Activated naive CD4-positive, alpha-beta T cell treated with anti-CD3 and anti-CD28 coated beads, Interleukin-2, amount 10 ng/mL, durations not matched to agents 7 days and 5 days (primary cell): ENCODE measurements at regions not wholly inside any gene's neighbourhood (a gene's known extent, or its start where the extent isn't known, plus 50 kb on each side); places are given as distances from the start of the nearest gene placed in this dataset.
"Not testable (repeated sequence)": the region's sequence is repeated elsewhere in the genome, so short reads cannot be mapped to it uniquely, and the experiment has no call there.

Experiments used
- CTCF ChIA-PET: fragments of 350-600 bp; sonication (Branson Sonifier 250); formaldehyde crosslinking; loops from one replicate; lab custom pipeline; 2021; ENCODE audit warnings: antibody characterized with exemption; lab: Charles Lee
- DNase-seq: peaks from one replicate; pipeline ENCODE4 v3.0.0-alpha.2; 2020
- H3K27ac Mint-ChIP-seq: one replicate; pipeline ENCODE4 v1.8.0; 2021; ENCODE audit warnings: mild to moderate bottlenecking, moderate library complexity, mixed read lengths
- H3K27me3 Mint-ChIP-seq: one replicate; pipeline ENCODE4 v1.8.0; 2021; ENCODE audit warnings: mild to moderate bottlenecking, mixed read lengths
- H3K36me3 Mint-ChIP-seq: one replicate; pipeline ENCODE4 v1.8.0; 2021; ENCODE audit warnings: mixed read lengths
- H3K4me1 Mint-ChIP-seq: one replicate; pipeline ENCODE4 v1.8.0; 2021; ENCODE audit warnings: mixed read lengths
- H3K4me3 Mint-ChIP-seq: one replicate; pipeline ENCODE4 v1.8.0; 2021; ENCODE audit warnings: mild to moderate bottlenecking, moderate library complexity, mixed read lengths
- H3K9me3 Mint-ChIP-seq: one replicate; pipeline ENCODE4 v1.8.0; 2021; ENCODE audit warnings: mixed read lengths

DNA sequence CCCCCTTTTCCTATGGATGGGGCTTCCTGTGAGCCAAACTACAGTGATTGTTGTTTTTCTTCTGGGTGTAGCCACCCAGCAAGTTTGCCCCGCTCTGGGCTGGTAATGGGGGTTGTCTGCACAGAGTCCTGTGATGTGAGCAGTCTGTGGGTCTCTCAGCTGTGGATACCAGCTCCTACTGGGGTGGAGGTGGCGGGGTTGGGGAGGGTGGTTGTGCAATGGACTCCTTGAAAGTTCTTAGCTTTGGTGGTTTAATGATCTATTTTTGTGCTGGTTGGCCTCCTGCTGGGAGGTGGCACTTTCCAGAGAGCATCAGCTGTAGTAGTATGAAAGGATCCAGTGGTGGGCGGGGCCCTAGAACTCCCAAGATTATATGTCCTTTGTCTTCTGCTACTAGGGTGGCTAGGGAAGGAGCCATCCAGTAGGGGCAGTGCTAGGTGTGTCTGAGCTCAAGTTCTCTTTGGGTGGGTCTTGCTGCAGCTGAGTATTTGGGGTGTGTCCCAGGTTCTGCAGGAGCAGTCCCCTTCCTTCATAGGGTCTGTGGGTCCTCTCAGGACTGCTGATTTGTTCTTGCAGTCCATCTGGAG is 275.6 kb upstream of the PAPPA start:
- Mint-ChIP-seq H3K27ac (no peak overlapping the region), H3K27me3 (no peaks in the 10 kb centered on the region), H3K9me3 (peaks cover 3% of the 10 kb centered on the region), H3K4me1 (no peaks in the 10 kb centered on the region), H3K4me3 (no peak overlapping the region), H3K36me3 (no peaks in the 10 kb centered on the region)
- DNase-seq = no peak
- CTCF ChIA-PET = no interaction called here

DNA sequence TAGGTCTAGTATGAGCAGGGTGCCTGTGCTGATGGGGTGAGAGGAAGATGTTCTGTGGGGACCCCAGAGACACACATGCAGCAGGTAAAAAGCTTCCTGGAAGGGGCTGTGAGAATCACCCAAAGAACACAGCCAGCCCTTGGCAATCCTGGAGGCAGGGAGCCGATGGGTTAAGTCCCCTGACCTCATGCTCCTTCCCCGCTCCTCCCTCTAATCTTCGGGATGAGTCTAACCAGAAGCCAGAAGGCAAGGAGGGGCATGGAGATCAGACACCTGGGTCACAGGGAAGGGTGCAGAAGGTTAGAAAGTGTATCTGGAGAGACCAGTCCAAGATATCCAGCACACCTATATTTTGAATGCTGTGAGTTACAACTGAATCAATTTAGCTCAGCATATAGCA is 274.1 kb upstream of the PAPPA start:
- Mint-ChIP-seq H3K27ac (no peak overlapping the region), H3K27me3 (no peaks in the 10 kb centered on the region), H3K4me3 (no peak overlapping the region), H3K9me3 (peaks cover 3% of the 10 kb centered on the region), H3K4me1 (no peaks in the 10 kb centered on the region), H3K36me3 (no peaks in the 10 kb centered on the region)
- no peak for DNase-seq
- CTCF ChIA-PET = no interaction called here

DNA sequence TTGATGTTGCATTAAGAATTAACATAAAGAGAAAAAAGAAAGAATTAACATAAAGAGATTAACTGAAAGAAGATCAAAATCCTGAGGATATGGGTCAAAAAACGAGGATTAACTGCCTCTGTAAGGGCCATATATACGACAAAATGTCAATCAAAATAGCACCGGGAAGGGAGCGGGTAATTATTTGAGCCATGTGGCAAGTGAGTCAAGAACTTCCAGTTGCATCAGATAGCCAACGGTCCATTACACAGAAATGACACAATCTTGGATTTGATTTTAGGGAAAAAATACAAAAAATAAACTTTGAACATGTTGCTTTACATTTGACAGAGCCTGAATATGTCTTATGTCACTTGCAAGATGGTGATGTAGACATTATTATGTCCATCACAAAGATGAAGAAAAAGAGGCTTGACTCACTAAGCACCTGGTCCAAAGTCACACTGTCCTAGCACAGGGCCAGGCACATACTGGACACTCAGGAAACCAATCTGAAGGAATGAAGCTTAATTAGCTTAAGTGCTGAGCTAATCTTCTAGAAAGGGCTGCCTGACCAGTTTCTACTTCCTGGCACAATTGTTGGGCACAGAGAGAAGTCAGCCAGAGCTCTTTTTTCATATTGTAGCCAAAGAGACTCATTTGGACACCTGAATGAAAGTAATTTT is 273.2 kb upstream of the PAPPA start:
- DNase-seq = no peak
- Mint-ChIP-seq H3K4me1 (no peaks in the 10 kb centered on the region), H3K36me3 (no peaks in the 10 kb centered on the region), H3K4me3 (no peak overlapping the region), H3K27me3 (no peaks in the 10 kb centered on the region), H3K27ac (no peak overlapping the region), H3K9me3 (peaks cover 3% of the 10 kb centered on the region)
- CTCF ChIA-PET = no interaction called here

DNA sequence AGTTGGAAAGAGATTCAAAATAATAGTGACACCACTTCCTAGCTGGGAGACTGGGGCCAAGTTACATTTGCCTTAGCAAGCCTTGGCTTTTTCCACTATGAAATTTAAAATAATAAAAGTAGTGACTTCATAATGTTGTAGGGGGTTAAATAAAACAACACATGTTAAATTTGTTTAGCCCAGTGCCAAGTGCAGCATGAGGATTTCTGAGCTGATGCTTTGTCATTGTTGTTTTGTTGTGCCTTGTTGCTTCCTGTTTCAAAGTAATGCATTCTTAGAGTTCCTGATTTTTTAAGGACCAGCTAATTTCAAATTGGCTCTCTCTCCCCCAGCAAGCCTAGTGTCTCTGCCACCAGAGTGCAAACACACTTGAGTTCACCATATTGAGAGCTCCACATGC is 270.7 kb upstream of the PAPPA start:
- CTCF ChIA-PET = no interaction called here
- Mint-ChIP-seq H3K4me1 (no peaks in the 10 kb centered on the region), H3K4me3 (no peak overlapping the region), H3K27ac (no peak overlapping the region), H3K27me3 (no peaks in the 10 kb centered on the region), H3K36me3 (no peaks in the 10 kb centered on the region), H3K9me3 (peaks cover 3% of the 10 kb centered on the region)
- no peak for DNase-seq

DNA sequence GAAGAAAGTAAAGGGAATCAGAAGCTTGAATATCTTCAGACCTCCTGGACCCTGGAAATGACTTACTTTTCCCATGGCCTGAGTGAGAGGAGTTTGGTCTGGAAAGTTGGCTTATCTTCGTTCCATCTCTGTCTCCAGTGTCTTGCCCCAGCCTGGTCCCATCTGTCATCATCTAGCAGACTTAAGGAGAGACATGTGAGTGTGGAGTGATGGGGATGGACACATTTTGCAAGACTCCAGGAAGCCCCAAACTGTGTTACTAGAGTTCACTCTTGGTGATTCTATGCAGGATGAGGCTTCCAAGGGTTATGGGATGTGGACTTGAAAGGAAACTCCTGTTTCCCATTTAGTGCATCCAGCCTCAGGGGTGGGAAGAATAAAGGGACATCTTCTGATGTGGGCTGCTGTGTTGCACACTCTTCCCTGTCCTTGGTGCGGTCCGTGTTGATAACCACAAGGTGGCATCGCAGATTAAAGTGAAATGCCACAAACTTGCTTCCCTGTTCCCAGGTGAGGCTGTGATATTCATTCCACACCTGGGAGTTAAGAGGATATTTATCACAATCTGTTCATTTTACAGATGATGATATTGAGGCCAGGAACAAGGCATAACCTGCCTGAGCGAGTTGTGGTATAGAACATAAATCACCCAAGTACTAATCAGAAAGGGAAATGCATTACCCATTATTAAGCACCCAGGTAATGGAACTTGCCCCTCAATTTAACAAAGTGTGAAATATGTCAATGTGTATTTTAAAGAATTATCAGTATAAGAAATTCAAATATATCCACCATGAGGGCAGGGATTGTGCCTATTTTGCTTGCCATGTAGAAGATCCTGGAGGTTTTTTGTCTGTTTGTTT is 269.9 kb upstream of the PAPPA start:
- CTCF ChIA-PET = no interaction called here
- H3K4me1 Mint-ChIP-seq = no peaks in the 10 kb centered on the region
- peaks cover under 1% of the 10 kb centered on the region for H3K9me3 Mint-ChIP-seq
- H3K4me3 Mint-ChIP-seq = no peak overlapping the region
- no peak for DNase-seq
- H3K27ac Mint-ChIP-seq = no peak overlapping the region
- H3K27me3 Mint-ChIP-seq = no peaks in the 10 kb centered on the region
- no peaks in the 10 kb centered on the region for H3K36me3 Mint-ChIP-seq

GRCh38 chr9:115884846-115885245 is 268.7 kb upstream of the PAPPA start:
- Mint-ChIP-seq H3K36me3 (no peaks in the 10 kb centered on the region), H3K4me3 (no peak overlapping the region), H3K9me3 (no peaks in the 10 kb centered on the region), H3K27ac (no peak overlapping the region), H3K27me3 (no peaks in the 10 kb centered on the region), H3K4me1 (no peaks in the 10 kb centered on the region)
- DNase-seq = no peak
- CTCF ChIA-PET = no interaction called here

GRCh38 chr9:115888131-115888530 is 265.5 kb upstream of the PAPPA start:
- no peak for DNase-seq
- no peaks in the 10 kb centered on the region for H3K27me3 Mint-ChIP-seq
- no peaks in the 10 kb centered on the region for H3K9me3 Mint-ChIP-seq
- no peak overlapping the region for H3K27ac Mint-ChIP-seq
- H3K4me3 Mint-ChIP-seq = no peak overlapping the region
- no peaks in the 10 kb centered on the region for H3K36me3 Mint-ChIP-seq
- H3K4me1 Mint-ChIP-seq = no peaks in the 10 kb centered on the region
- CTCF ChIA-PET = no interaction called here

DNA sequence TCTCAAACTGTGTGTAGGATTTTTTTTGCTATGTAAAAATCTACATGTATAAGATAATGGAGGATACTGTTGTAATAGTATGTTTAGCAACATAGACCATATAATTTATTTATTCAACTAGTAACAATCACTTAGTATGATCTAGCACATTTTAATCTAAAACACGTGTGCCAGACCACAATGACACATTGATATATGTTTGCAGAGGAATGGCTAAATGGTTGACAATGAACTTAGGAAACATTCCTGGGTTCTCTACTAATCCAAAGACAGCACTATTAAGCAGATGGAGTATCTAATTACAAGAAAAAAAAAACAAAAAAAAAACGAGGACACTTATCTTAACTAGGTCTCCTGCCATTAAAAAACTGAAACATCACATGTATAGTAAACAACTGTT is 261.7 kb upstream of the PAPPA start:
- Mint-ChIP-seq H3K4me3 (no peak overlapping the region), H3K36me3 (no peaks in the 10 kb centered on the region), H3K9me3 (no peaks in the 10 kb centered on the region), H3K27ac (no peak overlapping the region), H3K4me1 (no peaks in the 10 kb centered on the region), H3K27me3 (no peaks in the 10 kb centered on the region)
- CTCF ChIA-PET = no interaction called here
- DNase-seq = no peak

DNA sequence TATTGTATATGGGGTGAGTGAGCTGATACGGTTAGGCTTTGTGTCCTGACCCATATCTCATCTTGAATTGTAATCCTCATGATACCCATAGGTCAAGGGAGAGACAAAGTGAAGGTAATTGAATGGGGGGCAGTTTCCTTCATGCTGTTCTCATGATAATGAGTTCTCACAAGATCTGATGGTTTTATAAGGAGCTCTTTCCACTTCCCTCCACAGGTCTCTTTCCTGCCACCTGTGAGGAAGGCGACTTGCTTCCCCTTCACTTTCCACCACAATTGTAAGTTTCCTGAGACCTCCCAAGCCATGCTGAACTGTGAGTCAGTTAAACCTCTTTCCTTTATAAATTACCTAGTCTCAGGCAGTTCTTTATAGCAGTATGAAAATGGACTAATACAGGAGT is 255.1 kb upstream of the PAPPA start:
- H3K36me3 Mint-ChIP-seq, H3K4me1 Mint-ChIP-seq, DNase-seq, H3K27me3 Mint-ChIP-seq, CTCF ChIA-PET, H3K4me3 Mint-ChIP-seq, H3K9me3 Mint-ChIP-seq, H3K27ac Mint-ChIP-seq: not testable (repeated sequence)

GRCh38 chr9:115900698-115901097 is 252.9 kb upstream of the PAPPA start:
- H3K9me3 Mint-ChIP-seq = no peaks in the 10 kb centered on the region
- CTCF ChIA-PET = no interaction called here
- no peaks in the 10 kb centered on the region for H3K36me3 Mint-ChIP-seq

DNA sequence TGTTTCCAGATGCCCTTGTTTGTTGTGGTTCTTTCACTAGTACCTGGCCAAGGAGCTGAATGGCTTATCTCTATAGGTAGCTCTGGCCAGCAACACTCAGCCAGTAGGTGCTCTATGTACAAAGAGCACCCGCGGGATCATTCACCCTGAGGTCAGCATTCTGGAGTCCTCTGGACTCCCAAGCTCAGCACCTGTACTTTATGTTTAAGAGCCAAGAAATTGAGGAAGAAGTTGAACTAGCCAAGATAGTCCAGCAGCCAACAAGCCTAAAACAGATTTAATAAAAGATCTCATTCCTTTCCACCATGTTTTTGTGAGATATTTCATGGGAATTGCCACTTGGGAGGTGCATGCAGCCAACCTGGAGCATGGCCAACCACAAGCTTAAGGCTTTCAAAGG is 242.6 kb upstream of the PAPPA start:
- Mint-ChIP-seq H3K27me3 (no peaks in the 10 kb centered on the region), H3K4me3 (no peak overlapping the region), H3K4me1 (no peaks in the 10 kb centered on the region), H3K27ac (no peak overlapping the region), H3K36me3 (no peaks in the 10 kb centered on the region), H3K9me3 (no peaks in the 10 kb centered on the region)
- CTCF ChIA-PET = no interaction called here
- no peak for DNase-seq

More at GRCh38 chr9:115900698-115901097, 252.9 kb upstream of the PAPPA start:
- DNase-seq = no peak
- no peaks in the 10 kb centered on the region for H3K4me1 Mint-ChIP-seq
- no peaks in the 10 kb centered on the region for H3K27me3 Mint-ChIP-seq
- H3K27ac Mint-ChIP-seq = no peak overlapping the region
- H3K4me3 Mint-ChIP-seq = no peak overlapping the region

DNA sequence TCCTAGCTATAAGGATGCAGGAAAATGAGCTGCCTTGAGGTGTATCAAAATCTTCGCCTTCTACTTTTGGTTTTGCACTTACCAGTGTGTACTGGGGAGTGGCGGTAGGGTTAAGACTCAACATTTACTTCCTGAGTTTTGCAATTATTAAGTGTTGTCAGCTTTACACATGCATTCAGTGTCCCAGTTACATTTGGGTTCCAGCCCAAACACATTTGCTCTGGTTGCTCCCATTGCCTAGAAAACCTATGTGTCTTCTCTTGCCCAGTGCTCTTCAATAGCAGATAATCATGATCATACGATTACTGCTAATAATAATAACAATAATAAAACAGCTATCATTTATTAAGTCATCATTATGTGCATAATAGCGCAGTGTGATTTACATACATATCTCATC is 241.5 kb upstream of the PAPPA start:
- H3K4me1 Mint-ChIP-seq = no peaks in the 10 kb centered on the region
- no peak overlapping the region for H3K4me3 Mint-ChIP-seq
- H3K27ac Mint-ChIP-seq = no peak overlapping the region
- DNase-seq = no peak
- H3K36me3 Mint-ChIP-seq = no peaks in the 10 kb centered on the region
- CTCF ChIA-PET = interaction anchor here (0.7 kb wide), 1 partner anchor 445 kb away, joined by 5 read pairs; no protein-coding TSS in a partner anchor
- no peaks in the 10 kb centered on the region for H3K27me3 Mint-ChIP-seq
- H3K9me3 Mint-ChIP-seq = peaks cover 2% of the 10 kb centered on the region

GRCh38 chr9:115913696-115914095 is 239.9 kb upstream of the PAPPA start:
- no peaks in the 10 kb centered on the region for H3K4me1 Mint-ChIP-seq
- CTCF ChIA-PET = no interaction called here
- H3K27ac Mint-ChIP-seq = no peak overlapping the region
- H3K36me3 Mint-ChIP-seq = no peaks in the 10 kb centered on the region
- H3K4me3 Mint-ChIP-seq = no peak overlapping the region
- H3K9me3 Mint-ChIP-seq = peaks cover 2% of the 10 kb centered on the region
- no peak for DNase-seq
- no peaks in the 10 kb centered on the region for H3K27me3 Mint-ChIP-seq

GRCh38 chr9:115914291-115914690 is 239.3 kb upstream of the PAPPA start:
- Mint-ChIP-seq H3K4me1 (no peaks in the 10 kb centered on the region), H3K4me3 (no peak overlapping the region), H3K9me3 (peaks cover 2% of the 10 kb centered on the region), H3K36me3 (no peaks in the 10 kb centered on the region), H3K27ac (no peak overlapping the region), H3K27me3 (no peaks in the 10 kb centered on the region)
- no peak for DNase-seq
- CTCF ChIA-PET = no interaction called here

DNA sequence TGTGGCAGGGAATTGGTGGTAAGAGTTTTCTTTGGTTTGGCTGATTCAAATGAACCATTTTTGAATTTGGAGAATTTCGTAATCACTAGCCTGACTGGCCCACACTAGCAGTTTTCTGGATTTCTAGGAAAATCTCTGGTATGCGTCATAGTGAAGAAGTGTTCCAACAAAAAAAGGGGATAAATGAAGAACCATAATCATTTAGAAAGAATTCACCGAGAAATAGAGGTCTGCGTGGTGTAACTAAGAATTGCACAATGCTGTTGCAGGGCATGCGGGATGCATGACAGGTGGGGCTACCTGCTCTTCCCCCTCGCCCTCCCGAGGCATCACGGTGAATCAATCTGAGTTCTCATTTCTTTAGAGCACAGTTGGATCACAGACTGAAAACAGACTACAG is 232.3 kb upstream of the PAPPA start:
- Mint-ChIP-seq H3K27ac (no peak overlapping the region), H3K4me1 (no peaks in the 10 kb centered on the region), H3K4me3 (no peak overlapping the region), H3K36me3 (no peaks in the 10 kb centered on the region), H3K9me3 (peaks cover 2% of the 10 kb centered on the region), H3K27me3 (no peaks in the 10 kb centered on the region)
- no peak for DNase-seq
- CTCF ChIA-PET = no interaction called here
